A673 (cell line): ENCODE measurements at regions not wholly inside any gene's neighbourhood (a gene's known extent, or its start where the extent isn't known, plus 50 kb on each side); places are given as distances from the start of the nearest gene placed in this dataset.

Experiments
- BruUV-seq: library from RNA; stranded (reverse); fragments of 400-500 nt; replicated peaks from 2 replicates; lab custom pipeline; 2021; lab: Mats Ljungman, UMichigan
- CTCF ChIA-PET: fragments of 300-600 bp; sonication (Branson Sonifier 250); formaldehyde crosslinking; loops from one replicate; lab custom pipeline; 2022; ENCODE audit warnings: antibody characterized with exemption; lab: Charles Lee
- POLR2A ChIA-PET: fragments of 300-600 bp; sonication (Branson Sonifier 250); formaldehyde crosslinking; loops from one replicate; lab custom pipeline; 2022; ENCODE audit warnings: antibody characterized with exemption; ENCODE audit not compliant: low non-redundant PET; lab: Charles Lee
- DNase-seq: peaks from one replicate; pipeline ENCODE4 v3.0.0-alpha.2; 2015; ENCODE audit warnings: low spot score
- H3K27ac ChIP-seq: fragments of 200-600 bp; sonication (generic); 2 replicates; pipeline ENCODE4 v1.5.1; 2016; ENCODE audit warnings: mixed run types, low read depth, mild to moderate bottlenecking, mixed read lengths, antibody characterized with exemption, low read length; ENCODE audit not compliant: poor library complexity, severe bottlenecking
- H3K27me3 ChIP-seq: fragments of 200-600 bp; sonication (generic); replicated peaks from 2 replicates; pipeline ENCODE4 v1.6.1; 2017; ENCODE audit warnings: mixed run types, low read depth, mild to moderate bottlenecking, mixed read lengths, antibody characterized with exemption, low read length; ENCODE audit not compliant: insufficient read depth, poor library complexity
- H3K36me3 ChIP-seq: fragments of 200-600 bp; sonication (generic); 2 replicates; pipeline ENCODE4 v1.6.1; 2016; ENCODE audit warnings: mixed run types, mild to moderate bottlenecking, mixed read lengths, antibody characterized with exemption, low read length; ENCODE audit not compliant: insufficient read depth, poor library complexity, severe bottlenecking
- H3K4me1 ChIP-seq: fragments of 200-600 bp; sonication (generic); 2 replicates; pipeline ENCODE4 v1.6.1; 2017; ENCODE audit warnings: mixed run types, mild to moderate bottlenecking, mixed read lengths, antibody characterized with exemption, low read length; ENCODE audit not compliant: insufficient read depth, poor library complexity, severe bottlenecking
- H3K4me3 ChIP-seq: fragments of 200-600 bp; sonication (generic); 2 replicates; pipeline ENCODE4 v1.5.1; 2016; ENCODE audit warnings: low read depth, mixed run types, mild to moderate bottlenecking, mixed read lengths, low read length; ENCODE audit not compliant: poor library complexity, severe bottlenecking
- H3K9me3 ChIP-seq: fragments of 200-600 bp; sonication (generic); 2 replicates; pipeline ENCODE4 v1.6.1; 2016; ENCODE audit warnings: mixed run types, low read depth, mild to moderate bottlenecking, mixed read lengths, antibody characterized with exemption, low read length; ENCODE audit not compliant: poor library complexity, severe bottlenecking
- EZH2 ChIP-seq: fragments of 200-600 bp; sonication (generic); IDR thresholded peaks from 2 replicates; pipeline ENCODE4 v1.6.1; 2017; ENCODE audit warnings: borderline replicate concordance, low read depth, mild to moderate bottlenecking, mixed read lengths, antibody characterized with exemption, low read length; ENCODE audit not compliant: poor library complexity, severe bottlenecking
- intact Hi-C: fragments of 100-400 bp; cut with micrococcal nuclease; formaldehyde crosslinking; loops from one replicate; pipeline ENCODE4 v1.10.0; 2022; ENCODE audit not compliant: unreplicated experiment
- TF ChIP-seq, protein P1 (sequence below): fragments of 300-800, 200-600 bp; sonication (generic); conservative IDR thresholded peaks from 2 replicates; pipeline ENCODE4 v1.5.1; 2017; ENCODE audit warnings: low read depth, mild to moderate bottlenecking, antibody characterized with exemption, low read length, moderate library complexity, mixed read lengths

DNA sequence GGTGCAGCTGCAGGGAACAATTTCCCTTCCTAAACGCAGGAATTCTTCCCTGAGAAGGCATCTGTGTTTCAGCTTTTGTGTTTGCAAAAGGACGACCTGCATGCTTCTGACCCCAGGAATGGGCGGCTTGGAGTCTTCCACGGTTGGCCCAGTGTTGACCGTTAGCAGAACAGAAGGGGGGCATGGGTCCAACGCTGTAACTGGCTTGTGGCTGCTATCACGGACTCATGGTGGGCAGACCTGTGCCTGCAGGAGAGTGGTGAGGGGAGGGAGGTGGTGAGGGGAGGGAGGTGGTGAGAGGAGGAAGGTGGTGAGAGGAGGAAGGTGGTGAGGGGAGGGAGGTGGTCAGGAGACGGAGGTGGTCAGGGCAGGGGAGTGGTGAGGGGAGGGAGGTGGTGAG is 388.6 kb upstream of the IRX4 start:
- intact Hi-C loops, result no loop called here
- TF ChIP-seq, protein P1, sequence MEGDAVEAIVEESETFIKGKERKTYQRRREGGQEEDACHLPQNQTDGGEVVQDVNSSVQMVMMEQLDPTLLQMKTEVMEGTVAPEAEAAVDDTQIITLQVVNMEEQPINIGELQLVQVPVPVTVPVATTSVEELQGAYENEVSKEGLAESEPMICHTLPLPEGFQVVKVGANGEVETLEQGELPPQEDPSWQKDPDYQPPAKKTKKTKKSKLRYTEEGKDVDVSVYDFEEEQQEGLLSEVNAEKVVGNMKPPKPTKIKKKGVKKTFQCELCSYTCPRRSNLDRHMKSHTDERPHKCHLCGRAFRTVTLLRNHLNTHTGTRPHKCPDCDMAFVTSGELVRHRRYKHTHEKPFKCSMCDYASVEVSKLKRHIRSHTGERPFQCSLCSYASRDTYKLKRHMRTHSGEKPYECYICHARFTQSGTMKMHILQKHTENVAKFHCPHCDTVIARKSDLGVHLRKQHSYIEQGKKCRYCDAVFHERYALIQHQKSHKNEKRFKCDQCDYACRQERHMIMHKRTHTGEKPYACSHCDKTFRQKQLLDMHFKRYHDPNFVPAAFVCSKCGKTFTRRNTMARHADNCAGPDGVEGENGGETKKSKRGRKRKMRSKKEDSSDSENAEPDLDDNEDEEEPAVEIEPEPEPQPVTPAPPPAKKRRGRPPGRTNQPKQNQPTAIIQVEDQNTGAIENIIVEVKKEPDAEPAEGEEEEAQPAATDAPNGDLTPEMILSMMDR, result no peak
- no peak for TF ChIP-seq EZH2

DNA sequence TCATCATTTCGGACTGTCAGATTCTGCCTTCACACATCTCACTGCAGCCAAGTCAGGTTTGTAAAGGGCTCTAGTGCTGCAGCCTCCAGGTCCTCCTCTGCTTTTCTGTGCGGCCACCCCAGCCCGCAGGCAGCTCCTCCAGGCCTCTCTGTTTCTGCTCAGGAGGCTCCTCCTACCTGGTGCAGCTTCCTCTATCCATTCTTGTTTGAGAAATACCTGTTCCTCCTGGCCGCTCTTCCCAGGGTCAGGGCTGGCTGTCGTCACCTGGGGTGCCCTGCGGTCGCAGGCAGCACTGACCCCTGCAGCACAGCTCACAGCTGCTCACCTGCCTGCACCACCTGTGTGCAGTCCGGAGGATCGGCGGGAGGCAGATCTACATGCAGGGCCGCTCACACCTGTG is 387.7 kb upstream of the IRX4 start:
- no TSS peak for BruUV-seq
- Histone ChIP-seq H3K9me3 (peaks cover 4% of the 10 kb centered on the region), H3K27ac (no peak overlapping the region), H3K36me3 (no peaks in the 10 kb centered on the region), H3K4me3 (no peak overlapping the region), H3K27me3 (no peaks in the 10 kb centered on the region), H3K4me1 (no peaks in the 10 kb centered on the region)
- ChIA-PET POLR2A (no interaction called here), CTCF (no interaction called here)
- intact Hi-C loops, result no loop called here
- DNase-seq, result no peak
- no peak for TF ChIP-seq EZH2
- TF ChIP-seq, protein P1, result no peak

More for the DNA sequence above, 388.6 kb upstream of the IRX4 start:
- Histone ChIP-seq H3K4me3 (no peak overlapping the region), H3K27ac (no peak overlapping the region), H3K4me1 (no peaks in the 10 kb centered on the region), H3K36me3 (no peaks in the 10 kb centered on the region), H3K9me3 (peaks cover 4% of the 10 kb centered on the region), H3K27me3 (no peaks in the 10 kb centered on the region)
- POLR2A ChIA-PET, result no interaction called here
- no TSS peak for BruUV-seq
- CTCF ChIA-PET, result no interaction called here
- DNase-seq, result no peak

DNA sequence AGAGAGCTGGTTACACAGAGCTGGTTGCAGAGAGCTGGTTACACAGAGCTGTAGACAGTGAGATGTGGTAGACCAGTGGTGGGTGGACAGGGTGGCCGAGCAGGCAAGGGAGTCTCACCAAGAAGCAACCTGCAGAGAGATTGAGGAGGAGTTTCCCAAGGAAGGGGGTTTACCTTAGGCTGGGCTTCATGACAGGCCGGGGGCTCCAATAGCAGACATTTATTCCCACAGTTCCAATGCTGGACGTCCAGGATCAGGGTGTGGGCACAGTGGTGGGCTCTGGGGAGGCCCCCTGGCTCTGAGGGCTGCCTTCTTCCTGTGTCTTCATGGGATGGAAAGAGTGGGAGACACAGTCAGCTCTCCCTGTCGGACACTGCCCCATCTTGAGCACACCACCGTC is 386.9 kb upstream of the IRX4 start:
- intact Hi-C loops, result no loop called here
- ChIA-PET POLR2A (no interaction called here), CTCF (no interaction called here)
- BruUV-seq, result no TSS peak
- Histone ChIP-seq H3K4me1 (no peaks in the 10 kb centered on the region), H3K9me3 (peaks cover 4% of the 10 kb centered on the region), H3K27ac (no peak overlapping the region), H3K36me3 (no peaks in the 10 kb centered on the region), H3K4me3 (no peak overlapping the region), H3K27me3 (no peaks in the 10 kb centered on the region)
- no peak for TF ChIP-seq EZH2
- TF ChIP-seq, protein P1, result no peak
- DNase-seq, result no peak
